HCT116 (cell line): ENCODE measurements at regions not wholly inside any gene's neighbourhood (a gene's known extent, or its start where the extent isn't known, plus 50 kb on each side); places are given as distances from the start of the nearest gene placed in this dataset.

ENCODE experiments used
- ATAC-seq: fragments of 200-7000 bp; cut with Tn5 transposase; 2 replicates; pipeline ENCODE4 v1.9.1; 2020; ENCODE audit warnings: mild to moderate bottlenecking, moderate library complexity
- BruUV-seq: library from RNA; stranded (reverse); fragments of 400-500 nt; replicated peaks from 2 replicates; lab custom pipeline; 2021; lab: Mats Ljungman, UMichigan
- CTCF ChIA-PET: fragments of 300-600 bp; sonication (Branson Sonifier 250); formaldehyde crosslinking; loops from one replicate; lab custom pipeline; 2021; ENCODE audit warnings: antibody characterized with exemption; lab: Charles Lee
- POLR2A ChIA-PET: fragments of 300-600, 350-600 bp; sonication (Branson Sonifier 250); formaldehyde crosslinking; loops from one replicate; lab custom pipeline; 2021; ENCODE audit warnings: antibody characterized with exemption; lab: Charles Lee
- RAD21 ChIA-PET, 2 experiments: fragments of 300-600 bp; sonication (Branson Sonifier 250); formaldehyde crosslinking; loops; one replicate each; lab custom pipeline; 2023; ENCODE audit warnings: low total read pairs in 2 of 2; ENCODE audit not compliant: uncharacterized antibody in 2 of 2, unreplicated experiment in 2 of 2, low non-redundant PET in 1 of 2; lab: Charles Lee
- DNase-seq: peaks from one replicate; pipeline ENCODE4 v3.0.0-alpha.2; 2010; ENCODE audit warnings: low read depth, low spot score
- H2AFZ ChIP-seq: fragments of 200-600 bp; shearing (Covaris generic), sonication (generic); 2 replicates; pipeline ENCODE4 v1.6.1; 2017; ENCODE audit warnings: low read depth, mixed run types, mixed read lengths, antibody characterized with exemption, low read length; ENCODE audit not compliant: poor library complexity, severe bottlenecking
- H3K27ac ChIP-seq: 2 replicates; pipeline ENCODE4 v1.5.1; 2012; ENCODE audit warnings: low read depth, low read length
- H3K27me3 ChIP-seq: fragments of 200-600 bp; sonication (generic); 2 replicates; pipeline ENCODE4 v1.6.1; 2016; ENCODE audit warnings: mixed run types, low read length, mixed read lengths; ENCODE audit not compliant: insufficient read depth
- H3K36me3 ChIP-seq, 2 experiments: fragments of 200-500 bp in 1 of 2; fragments of 200-600 bp in 1 of 2; sonication (Bioruptor generic) in 1 of 2; sonication (generic) in 1 of 2; 2 replicates each; pipeline versions ENCODE4 v1.5.1 to v1.6.1; 2014 to 2016; ENCODE audit warnings: low read length in 2 of 2, inconsistent platforms in 1 of 2, mixed read lengths in 1 of 2, mixed run types in 1 of 2; ENCODE audit not compliant: insufficient read depth in 2 of 2, control insufficient read depth in 1 of 2
- H3K4me1 ChIP-seq, 2 experiments: fragments of 200-600 bp in 1 of 2; sonication (generic) in 1 of 2; 2 replicates each; pipeline versions ENCODE4 v1.5.1 to v1.6.1; 2012 to 2017; ENCODE audit warnings: low read length in 2 of 2, inconsistent platforms in 1 of 2, mild to moderate bottlenecking in 1 of 2, mixed read lengths in 1 of 2, mixed run types in 1 of 2, moderate library complexity in 1 of 2; ENCODE audit not compliant: insufficient read depth in 2 of 2, control insufficient read depth in 1 of 2
- H3K4me2 ChIP-seq: fragments of 200-600 bp; sonication (generic); 2 replicates; pipeline ENCODE4 v1.6.1; 2017; ENCODE audit warnings: mixed run types, low read length, mixed read lengths
- H3K4me3 ChIP-seq, 2 experiments: fragments of 200-600 bp in 1 of 2; sonication (generic) in 1 of 2; replicated peaks in 1 of 2; 2 replicates each; pipeline ENCODE4 v1.5.1; 2011 to 2016; ENCODE audit warnings: low read length in 2 of 2, control low read depth in 1 of 2, low read depth in 1 of 2, mild to moderate bottlenecking in 1 of 2, mixed read lengths in 1 of 2, mixed run types in 1 of 2
- H3K79me2 ChIP-seq: fragments of 200-600 bp; sonication (generic); 2 replicates; pipeline ENCODE4 v1.6.1; 2017; ENCODE audit warnings: mild to moderate bottlenecking, mixed run types, low read length, moderate library complexity, mixed read lengths; ENCODE audit not compliant: insufficient read depth
- H3K9ac ChIP-seq: fragments of 200-600 bp; sonication (generic); 2 replicates; pipeline ENCODE4 v1.6.1; 2016; ENCODE audit warnings: low read length, mixed read lengths
- H3K9me2 ChIP-seq: fragments of 200-600 bp; sonication (generic), shearing (Covaris generic); 2 replicates; pipeline ENCODE4 v1.6.1; 2017; ENCODE audit warnings: mixed run types, mild to moderate bottlenecking, moderate library complexity; ENCODE audit not compliant: insufficient read depth
- H3K9me3 ChIP-seq, 2 experiments: fragments of 200-500 bp in 1 of 2; fragments of 200-600 bp in 1 of 2; sonication (Bioruptor generic) in 1 of 2; sonication (generic) in 1 of 2; 2 replicates each; pipeline ENCODE4 v1.6.1; 2014 to 2017; ENCODE audit warnings: low read length in 2 of 2, mixed read lengths in 2 of 2, inconsistent platforms in 1 of 2, low read depth in 1 of 2, mild to moderate bottlenecking in 1 of 2, mixed run types in 1 of 2, moderate library complexity in 1 of 2; ENCODE audit not compliant: control insufficient read depth in 1 of 2, insufficient read depth in 1 of 2
- H4K20me1 ChIP-seq: fragments of 200-600 bp; sonication (generic), shearing (Covaris generic); 2 replicates; pipeline ENCODE4 v1.6.1; 2017; ENCODE audit warnings: mixed run types, mild to moderate bottlenecking, moderate library complexity; ENCODE audit not compliant: insufficient read depth
- CBX3 ChIP-seq: IDR thresholded peaks from 2 replicates; pipeline ENCODE4 v1.6.1; 2012; ENCODE audit warnings: low read depth
- CEBPB ChIP-seq: IDR thresholded peaks from 2 replicates; pipeline ENCODE4 v1.6.1; 2012; ENCODE audit warnings: low read depth
- EGR1 ChIP-seq: IDR thresholded peaks from 2 replicates; pipeline ENCODE4 v1.6.1; 2012; ENCODE audit warnings: low read depth
- ELF1 ChIP-seq: IDR thresholded peaks from 2 replicates; pipeline ENCODE4 v1.6.1; 2012; ENCODE audit warnings: low read depth, borderline replicate concordance
- FOSL1 ChIP-seq: IDR thresholded peaks from 2 replicates; pipeline ENCODE4 v1.6.1; 2012; ENCODE audit warnings: low read depth
- POLR2A ChIP-seq: IDR thresholded peaks from 2 replicates; pipeline ENCODE4 v1.7.0; 2011; ENCODE audit warnings: borderline replicate concordance; ENCODE audit not compliant: insufficient read depth, insufficient read length; ENCODE audit errors: extremely low read depth
- POLR2AphosphoS5 ChIP-seq: IDR thresholded peaks from 2 replicates; pipeline ENCODE4 v1.6.1; 2011; ENCODE audit warnings: mild to moderate bottlenecking, low read depth, low read length, moderate library complexity
- RAD21 ChIP-seq: IDR thresholded peaks from 2 replicates; pipeline ENCODE4 v1.6.1; 2012; ENCODE audit warnings: low read depth, mild to moderate bottlenecking
- SP1 ChIP-seq: IDR thresholded peaks from 2 replicates; pipeline ENCODE4 v1.6.1; 2012; ENCODE audit warnings: low read depth
- ZNF274 ChIP-seq: fragments of 200-500 bp; sonication (Bioruptor generic); IDR thresholded peaks from 2 replicates; pipeline ENCODE4 v1.6.1; 2014; ENCODE audit warnings: mild to moderate bottlenecking, low read depth, low read length, inconsistent platforms
- intact Hi-C: fragments of 100-400 bp; cut with micrococcal nuclease; formaldehyde crosslinking; loops from 2 replicates; pipeline ENCODE4 v1.10.0; 2022
- TF ChIP-seq, protein P1 (sequence below): IDR thresholded peaks from 2 replicates; pipeline ENCODE4 v1.6.1; 2012
- TF ChIP-seq, protein P2 (sequence below): IDR thresholded peaks from 2 replicates; pipeline ENCODE4 v1.6.1; 2012; ENCODE audit warnings: low read depth
- TF ChIP-seq, protein P3 (sequence below): IDR thresholded peaks from 2 replicates; pipeline ENCODE4 v1.6.1; 2012

DNA sequence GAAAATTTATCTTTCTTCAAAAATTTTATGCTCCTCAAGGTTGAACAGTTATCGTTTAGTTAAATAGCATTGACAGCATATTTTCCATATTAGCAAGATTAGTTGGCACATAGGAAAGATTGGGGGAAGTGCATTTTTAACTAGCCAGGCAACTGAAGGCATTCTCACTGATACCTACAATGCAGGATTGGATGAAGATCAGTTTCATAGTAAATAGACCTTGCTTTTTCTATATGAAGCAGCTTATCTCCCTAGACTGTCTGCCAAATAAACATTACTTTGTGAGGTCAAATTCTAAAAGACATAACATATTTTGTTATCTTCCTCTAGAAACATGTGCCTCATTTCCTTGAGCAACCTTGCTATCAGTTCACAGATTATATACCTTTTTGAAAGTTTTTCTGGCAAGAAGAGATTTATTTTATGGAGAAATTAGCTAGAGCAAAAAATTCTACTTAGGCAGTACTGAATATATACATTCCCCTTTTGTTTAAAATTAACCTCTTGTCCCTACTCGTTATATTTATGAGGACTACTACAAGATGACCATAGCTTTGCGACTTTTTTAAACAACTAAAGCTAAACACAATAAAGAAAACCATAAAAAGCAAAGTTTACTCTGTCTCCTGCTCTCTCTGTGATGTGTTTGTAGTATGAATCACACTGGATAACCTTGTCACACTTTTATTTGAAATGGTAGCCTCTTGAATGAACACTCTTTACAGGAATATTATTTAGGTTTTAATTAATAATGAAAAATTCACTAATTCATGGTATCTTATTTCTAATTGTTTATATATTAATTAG is 654.9 kb upstream of the TBL1XR1 start:
- BruUV-seq = no TSS peak
- RAD21 ChIA-PET = no interaction called here
- DNase-seq = no peak
- no peaks in the 10 kb centered on the region for H3K9me3 ChIP-seq
- H3K4me2 ChIP-seq = no peak overlapping the region
- intact Hi-C loops = no loop called here
- no peak overlapping the region for H3K9ac ChIP-seq
- H3K4me3 ChIP-seq = no peak overlapping the region
- TF ChIP-seq POLR2AphosphoS5 (no peak), ZNF274 (no peak), POLR2A (no peak), RAD21 (no peak), CEBPB (no peak), SP1 (no peak), EGR1 (no peak), CBX3 (no peak), ELF1 (no peak), FOSL1 (no peak)
- TF ChIP-seq, protein P1, sequence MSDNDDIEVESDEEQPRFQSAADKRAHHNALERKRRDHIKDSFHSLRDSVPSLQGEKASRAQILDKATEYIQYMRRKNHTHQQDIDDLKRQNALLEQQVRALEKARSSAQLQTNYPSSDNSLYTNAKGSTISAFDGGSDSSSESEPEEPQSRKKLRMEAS = no peak
- TF ChIP-seq, protein P2, sequence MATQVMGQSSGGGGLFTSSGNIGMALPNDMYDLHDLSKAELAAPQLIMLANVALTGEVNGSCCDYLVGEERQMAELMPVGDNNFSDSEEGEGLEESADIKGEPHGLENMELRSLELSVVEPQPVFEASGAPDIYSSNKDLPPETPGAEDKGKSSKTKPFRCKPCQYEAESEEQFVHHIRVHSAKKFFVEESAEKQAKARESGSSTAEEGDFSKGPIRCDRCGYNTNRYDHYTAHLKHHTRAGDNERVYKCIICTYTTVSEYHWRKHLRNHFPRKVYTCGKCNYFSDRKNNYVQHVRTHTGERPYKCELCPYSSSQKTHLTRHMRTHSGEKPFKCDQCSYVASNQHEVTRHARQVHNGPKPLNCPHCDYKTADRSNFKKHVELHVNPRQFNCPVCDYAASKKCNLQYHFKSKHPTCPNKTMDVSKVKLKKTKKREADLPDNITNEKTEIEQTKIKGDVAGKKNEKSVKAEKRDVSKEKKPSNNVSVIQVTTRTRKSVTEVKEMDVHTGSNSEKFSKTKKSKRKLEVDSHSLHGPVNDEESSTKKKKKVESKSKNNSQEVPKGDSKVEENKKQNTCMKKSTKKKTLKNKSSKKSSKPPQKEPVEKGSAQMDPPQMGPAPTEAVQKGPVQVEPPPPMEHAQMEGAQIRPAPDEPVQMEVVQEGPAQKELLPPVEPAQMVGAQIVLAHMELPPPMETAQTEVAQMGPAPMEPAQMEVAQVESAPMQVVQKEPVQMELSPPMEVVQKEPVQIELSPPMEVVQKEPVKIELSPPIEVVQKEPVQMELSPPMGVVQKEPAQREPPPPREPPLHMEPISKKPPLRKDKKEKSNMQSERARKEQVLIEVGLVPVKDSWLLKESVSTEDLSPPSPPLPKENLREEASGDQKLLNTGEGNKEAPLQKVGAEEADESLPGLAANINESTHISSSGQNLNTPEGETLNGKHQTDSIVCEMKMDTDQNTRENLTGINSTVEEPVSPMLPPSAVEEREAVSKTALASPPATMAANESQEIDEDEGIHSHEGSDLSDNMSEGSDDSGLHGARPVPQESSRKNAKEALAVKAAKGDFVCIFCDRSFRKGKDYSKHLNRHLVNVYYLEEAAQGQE = no peak
- TF ChIP-seq, protein P3, sequence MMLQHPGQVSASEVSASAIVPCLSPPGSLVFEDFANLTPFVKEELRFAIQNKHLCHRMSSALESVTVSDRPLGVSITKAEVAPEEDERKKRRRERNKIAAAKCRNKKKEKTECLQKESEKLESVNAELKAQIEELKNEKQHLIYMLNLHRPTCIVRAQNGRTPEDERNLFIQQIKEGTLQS = no peak
- no peak overlapping the region for H3K27ac ChIP-seq
- H3K9me2 ChIP-seq = no peaks in the 10 kb centered on the region
- no peaks in the 10 kb centered on the region for H3K27me3 ChIP-seq
- no peak overlapping the region for H2AFZ ChIP-seq
- POLR2A ChIA-PET = no interaction called here
- no peak for ATAC-seq
- H4K20me1 ChIP-seq = no peaks in the 10 kb centered on the region
- CTCF ChIA-PET = no interaction called here
- H3K36me3 ChIP-seq = no peaks in the 10 kb centered on the region
- H3K4me1 ChIP-seq = no peaks in the 10 kb centered on the region
- H3K79me2 ChIP-seq = no peaks in the 10 kb centered on the region
